NOMO-1 (cell line): ENCODE measurements at regions not wholly inside any gene's neighbourhood (a gene's known extent, or its start where the extent isn't known, plus 50 kb on each side); places are given as distances from the start of the nearest gene placed in this dataset.

Experiments used
- DNase-seq, 2 experiments: peaks; one replicate each; lab custom pipeline; 2025; ENCODE audit not compliant: unreplicated experiment in 2 of 2; lab: John Stamatoyannopoulos, UW

- no peak for DNase-seq
Measured at GRCh38 chr16:9406038-9406712, 314.7 kb downstream of the HAPSTR1 start.

DNA sequence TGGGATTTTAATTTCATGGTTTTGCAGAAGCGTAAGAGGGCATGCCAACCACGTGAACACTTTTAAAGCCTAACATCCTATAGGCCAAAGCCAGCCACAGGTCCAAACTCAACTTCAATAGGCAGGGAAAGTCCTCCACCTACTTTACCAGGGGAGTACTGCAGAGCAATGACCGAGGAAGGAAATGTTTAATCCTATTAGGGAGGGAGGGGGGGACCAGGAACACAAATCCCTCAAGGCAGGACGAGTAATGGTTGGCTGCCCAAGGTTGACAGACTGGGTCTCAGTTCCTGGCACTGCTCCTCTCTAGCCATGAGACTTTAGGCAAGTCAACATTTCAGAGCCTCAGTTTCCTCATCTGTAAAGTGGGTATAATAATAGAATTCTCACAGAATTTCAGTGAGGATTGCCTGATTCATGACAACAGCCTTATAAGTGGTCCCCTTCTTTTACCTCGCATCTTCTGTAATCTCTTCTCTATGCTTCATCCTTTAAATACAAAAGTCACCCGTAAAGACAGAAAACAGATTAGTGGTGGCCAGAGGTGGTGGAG is 315.8 kb downstream of the HAPSTR1 start:
- no peak for DNase-seq

DNA sequence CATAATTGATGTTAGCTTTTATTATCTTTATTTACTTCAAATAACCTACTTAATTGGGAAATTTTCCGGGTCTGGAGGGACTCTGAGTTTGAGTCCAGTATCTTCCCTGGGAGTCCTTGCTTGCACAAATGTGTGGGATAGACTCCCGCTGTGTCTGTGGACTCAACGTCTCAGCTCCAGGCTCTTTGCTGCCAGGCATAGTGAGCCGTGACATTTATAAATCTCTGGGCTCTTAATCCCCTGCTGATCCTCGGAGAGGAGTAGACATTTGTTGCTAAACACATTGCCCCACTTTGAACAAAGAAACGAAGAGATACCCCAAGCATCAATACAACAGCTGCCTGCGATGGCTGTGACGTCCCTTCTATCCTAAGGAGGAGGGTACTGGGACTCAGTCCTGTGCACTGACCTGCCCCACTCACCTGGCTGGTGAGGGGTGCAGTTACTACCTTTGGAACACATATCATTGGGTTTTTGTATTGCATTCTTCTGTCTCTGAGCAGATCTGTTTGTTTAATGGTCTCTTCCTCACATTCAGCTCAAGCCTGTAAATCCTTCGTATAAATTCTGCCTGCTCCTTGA is 316.9 kb downstream of the HAPSTR1 start:
- DNase-seq: no peak

GRCh38 chr16:9409560-9410493 is 318.4 kb downstream of the HAPSTR1 start:
- DNase-seq: no peak

DNA sequence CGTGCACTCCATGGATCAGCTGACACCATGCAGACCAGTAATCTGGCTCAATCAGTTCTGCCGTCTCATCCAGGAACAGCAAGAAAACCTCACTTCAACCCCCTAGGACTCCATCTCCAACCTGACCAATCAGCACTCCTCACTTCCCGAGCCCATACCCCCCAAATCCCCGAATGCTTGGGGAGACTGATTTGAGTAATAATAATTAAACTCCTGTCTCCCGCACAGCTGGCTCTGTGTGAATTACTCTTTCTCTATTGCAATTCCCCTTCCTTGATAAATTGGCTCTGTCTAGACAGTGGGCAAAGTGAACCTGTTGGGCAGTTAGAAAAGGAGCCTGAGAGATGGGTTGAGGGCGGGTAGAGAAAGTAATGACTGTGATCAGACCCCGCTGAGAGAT is 320.0 kb downstream of the HAPSTR1 start:
- DNase-seq: no peak

GRCh38 chr16:9412031-9412914 is 320.8 kb downstream of the HAPSTR1 start:
- no peak for DNase-seq

DNA sequence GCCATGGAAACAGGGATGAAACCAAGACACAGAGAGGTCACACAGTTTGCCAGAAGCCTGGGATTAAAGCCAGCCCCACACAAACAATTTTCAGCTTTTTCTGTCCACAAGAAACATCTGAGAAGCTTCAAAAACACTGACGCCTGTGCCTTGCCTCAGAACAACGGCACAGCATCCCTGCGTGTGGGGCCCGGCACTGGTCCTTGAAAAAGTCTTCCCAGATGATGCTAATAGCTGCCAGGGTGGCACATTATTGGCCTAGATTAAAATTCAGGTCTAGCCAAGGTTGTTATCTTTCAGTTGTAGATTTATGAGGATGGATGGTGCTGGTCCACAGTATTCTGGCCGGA is 321.4 kb downstream of the HAPSTR1 start:
- DNase-seq: no peak

GRCh38 chr16:9415545-9415944 is 324.1 kb downstream of the HAPSTR1 start:
- DNase-seq: no peak

GRCh38 chr16:9417898-9418297 is 326.5 kb downstream of the HAPSTR1 start:
- DNase-seq: no peak

GRCh38 chr16:9419161-9419560 is 327.7 kb downstream of the HAPSTR1 start:
- DNase-seq: no peak

- no peak for DNase-seq
Measured at GRCh38 chr16:9422762-9423513, 331.5 kb downstream of the HAPSTR1 start.

DNA sequence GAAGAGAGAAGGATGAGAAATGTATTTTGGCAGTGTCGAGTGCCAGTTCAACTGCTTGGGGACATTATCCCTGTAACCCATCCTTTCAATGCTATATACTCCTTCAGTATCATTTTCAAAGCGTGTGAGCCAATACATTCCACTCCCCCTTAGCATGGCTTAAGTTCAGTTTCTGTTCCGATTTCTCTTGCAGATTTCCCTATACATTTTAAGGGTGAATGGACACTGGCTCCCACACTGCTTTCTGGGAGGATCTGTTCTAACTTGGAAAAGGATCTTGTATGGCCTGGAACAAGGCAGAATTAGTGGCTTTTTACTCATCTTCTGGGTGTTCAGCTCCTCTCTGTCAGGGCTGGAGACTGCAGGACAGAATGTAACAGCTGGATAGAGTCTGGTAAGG is 333.8 kb downstream of the HAPSTR1 start:
- no peak for DNase-seq

DNA sequence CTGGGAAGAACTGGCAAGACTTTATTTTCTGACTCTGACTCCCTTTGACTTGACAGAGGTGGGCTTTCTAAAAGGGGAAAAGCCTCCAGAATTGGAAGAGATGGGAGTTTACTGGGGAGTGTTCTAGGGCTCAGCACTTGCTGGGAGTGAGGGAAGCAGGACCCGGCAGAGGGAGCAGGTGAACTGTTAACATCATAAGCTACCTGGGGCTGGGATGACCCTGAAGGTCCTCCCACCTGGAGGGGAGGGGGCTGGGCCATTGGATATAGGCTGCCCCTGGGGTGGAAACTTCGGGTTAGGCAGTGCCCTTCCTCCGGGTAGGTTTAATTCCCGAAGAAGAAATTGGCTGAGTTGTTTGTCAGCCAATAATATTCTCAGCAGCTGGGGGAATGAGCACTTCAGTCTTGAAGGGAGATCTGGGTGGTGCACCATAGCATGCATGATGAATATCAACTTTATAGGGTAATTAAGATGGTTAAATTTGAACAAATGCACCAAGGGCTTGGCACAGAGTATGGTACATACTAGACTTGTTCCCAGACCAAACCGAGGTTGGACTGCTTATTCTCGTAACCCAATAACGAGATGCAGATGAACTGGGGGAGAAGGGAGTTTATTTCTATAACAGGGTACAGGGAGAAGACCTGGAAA is 337.0 kb downstream of the HAPSTR1 start:
- DNase-seq: no peak

GRCh38 chr16:9429646-9430330 is 338.3 kb downstream of the HAPSTR1 start:
- no peak for DNase-seq

DNA sequence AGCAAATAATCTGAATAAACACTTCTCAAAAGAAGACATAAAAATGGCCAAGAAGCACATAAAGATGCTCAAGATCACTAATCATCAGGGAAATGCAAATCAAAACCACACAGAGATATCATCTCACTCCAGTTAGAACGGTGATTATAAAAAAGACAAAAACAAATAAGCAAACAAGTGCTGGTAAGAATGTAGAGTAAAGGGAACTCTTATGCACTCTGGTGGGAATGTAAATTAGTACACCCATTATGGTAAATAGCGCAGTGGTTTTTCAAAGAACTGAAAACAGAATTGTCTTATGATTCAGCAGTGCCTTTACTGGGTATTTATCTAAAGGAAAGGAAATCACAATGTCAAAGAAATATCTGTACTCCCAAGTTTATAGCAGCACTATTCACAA is 343.2 kb downstream of the HAPSTR1 start:
- no peak for DNase-seq

- no peak for DNase-seq
Measured at GRCh38 chr16:9436175-9436574, 344.7 kb downstream of the HAPSTR1 start.

GRCh38 chr16:9437115-9437514 is 345.7 kb downstream of the HAPSTR1 start:
- DNase-seq: no peak

DNA sequence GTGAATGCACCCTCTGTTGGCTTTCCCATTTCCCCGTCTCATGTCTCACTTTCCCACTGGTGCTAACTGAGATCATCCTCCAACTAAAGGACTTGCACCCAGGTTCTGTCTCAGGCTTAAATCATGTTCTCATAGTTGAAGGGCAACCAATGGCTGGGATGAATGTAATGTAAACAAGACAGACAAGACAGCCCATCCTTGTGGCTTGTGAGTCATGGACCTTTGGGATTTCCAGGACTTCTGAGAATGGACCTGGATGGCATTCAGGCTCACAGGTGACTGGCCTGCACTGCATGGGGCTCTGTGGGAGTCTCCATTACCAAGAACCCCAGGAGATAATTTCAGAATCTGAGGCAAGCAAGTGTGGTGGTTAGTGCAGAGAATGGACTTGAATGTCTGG is 347.5 kb downstream of the HAPSTR1 start:
- no peak for DNase-seq

GRCh38 chr16:9441012-9441411 is 349.6 kb downstream of the HAPSTR1 start:
- no peak for DNase-seq
